ENCODE measurements at regions not wholly inside any gene's neighbourhood (a gene's known extent, or its start where the extent isn't known, plus 50 kb on each side); places are given as distances from the start of the nearest gene placed in this dataset.

DNA sequence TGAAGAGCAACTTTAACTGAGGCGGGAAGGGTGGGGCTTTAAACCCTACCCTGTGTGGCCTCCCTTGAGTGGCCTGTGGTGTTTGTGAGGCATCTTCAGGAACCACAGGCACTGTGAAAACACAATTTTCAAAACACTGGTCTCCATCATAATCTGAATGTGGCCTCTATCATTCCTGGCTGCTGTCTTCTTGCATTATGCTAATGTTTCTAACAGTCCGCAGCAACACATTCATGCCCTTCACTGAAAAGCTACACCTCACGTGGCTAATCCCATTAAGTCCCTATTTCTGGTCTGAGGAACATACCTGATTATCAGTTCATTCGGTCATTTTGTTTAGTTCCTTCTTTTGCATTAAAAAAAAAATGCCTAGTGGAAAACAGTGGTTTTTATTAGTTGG lies 94.6 kb downstream of the F11 start:
- TF ChIP-seq POLR2A (IDR thresholded peaks at IDR 0.05) (no peak), POLR2AphosphoS5 (IDR thresholded peaks at IDR 0.05) (no peak)
- TF ChIP-seq, protein P1, sequence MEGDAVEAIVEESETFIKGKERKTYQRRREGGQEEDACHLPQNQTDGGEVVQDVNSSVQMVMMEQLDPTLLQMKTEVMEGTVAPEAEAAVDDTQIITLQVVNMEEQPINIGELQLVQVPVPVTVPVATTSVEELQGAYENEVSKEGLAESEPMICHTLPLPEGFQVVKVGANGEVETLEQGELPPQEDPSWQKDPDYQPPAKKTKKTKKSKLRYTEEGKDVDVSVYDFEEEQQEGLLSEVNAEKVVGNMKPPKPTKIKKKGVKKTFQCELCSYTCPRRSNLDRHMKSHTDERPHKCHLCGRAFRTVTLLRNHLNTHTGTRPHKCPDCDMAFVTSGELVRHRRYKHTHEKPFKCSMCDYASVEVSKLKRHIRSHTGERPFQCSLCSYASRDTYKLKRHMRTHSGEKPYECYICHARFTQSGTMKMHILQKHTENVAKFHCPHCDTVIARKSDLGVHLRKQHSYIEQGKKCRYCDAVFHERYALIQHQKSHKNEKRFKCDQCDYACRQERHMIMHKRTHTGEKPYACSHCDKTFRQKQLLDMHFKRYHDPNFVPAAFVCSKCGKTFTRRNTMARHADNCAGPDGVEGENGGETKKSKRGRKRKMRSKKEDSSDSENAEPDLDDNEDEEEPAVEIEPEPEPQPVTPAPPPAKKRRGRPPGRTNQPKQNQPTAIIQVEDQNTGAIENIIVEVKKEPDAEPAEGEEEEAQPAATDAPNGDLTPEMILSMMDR (IDR thresholded peaks at IDR 0.05 in 8 of 11, conservative IDR thresholded peaks at IDR 0.05 in 3 of 11), result no peak
